Mesenchymal stem cell (in vitro differentiated cells and primary cell): ENCODE measurements at regions not wholly inside any gene's neighbourhood (a gene's known extent, or its start where the extent isn't known, plus 50 kb on each side); places are given as distances from the start of the nearest gene placed in this dataset.

Experiments used
- DNase-seq: peaks from one replicate; pipeline ENCODE4 v3.0.0-alpha.2; 2013
- H2AFZ ChIP-seq: one replicate; pipeline ENCODE4 v1.6.1; 2013; ENCODE audit warnings: low read depth, mild to moderate bottlenecking, control low read depth, inconsistent platforms, low read length, moderate library complexity
- H2AK5ac ChIP-seq: 2 replicates; pipeline ENCODE4 v1.6.1; 2013; ENCODE audit warnings: low read length, moderate library complexity, mild to moderate bottlenecking, inconsistent platforms; ENCODE audit not compliant: severe bottlenecking
- H2BK120ac ChIP-seq: one replicate; pipeline ENCODE4 v1.6.1; 2013; ENCODE audit warnings: low read depth, mild to moderate bottlenecking, inconsistent platforms, low read length, moderate library complexity
- H2BK12ac ChIP-seq, 2 experiments: one replicate each; pipeline ENCODE4 v1.6.1; 2013; ENCODE audit warnings: inconsistent platforms in 2 of 2, low read length in 2 of 2, mild to moderate bottlenecking in 2 of 2, moderate library complexity in 2 of 2, control low read depth in 1 of 2
- H2BK15ac ChIP-seq: one replicate; pipeline ENCODE4 v1.6.1; 2013; ENCODE audit warnings: mild to moderate bottlenecking, low read depth, inconsistent platforms; ENCODE audit not compliant: poor library complexity, severe bottlenecking
- H2BK5ac ChIP-seq: 2 replicates; pipeline ENCODE4 v1.6.1; 2013; ENCODE audit warnings: low read depth, mild to moderate bottlenecking, low read length, control low read depth, inconsistent platforms; ENCODE audit not compliant: poor library complexity, severe bottlenecking
- H3K14ac ChIP-seq, 2 experiments: one replicate each; pipeline ENCODE4 v1.6.1; 2013; ENCODE audit warnings: inconsistent platforms in 2 of 2, low read length in 2 of 2, control low read depth in 1 of 2, mild to moderate bottlenecking in 1 of 2, moderate library complexity in 1 of 2
- H3K18ac ChIP-seq, 2 experiments: one replicate each; pipeline ENCODE4 v1.6.1; 2013; ENCODE audit warnings: inconsistent platforms in 2 of 2, low read length in 2 of 2, control low read depth in 1 of 2, low read depth in 1 of 2, mild to moderate bottlenecking in 1 of 2
- H3K23ac ChIP-seq, 2 experiments: one replicate each; pipeline ENCODE4 v1.6.1; 2013; ENCODE audit warnings: inconsistent platforms in 2 of 2, low read length in 2 of 2, mild to moderate bottlenecking in 2 of 2, moderate library complexity in 2 of 2, control low read depth in 1 of 2
- H3K27ac ChIP-seq: 2 replicates; pipeline ENCODE4 v1.5.1; 2013; ENCODE audit warnings: mild to moderate bottlenecking, moderate library complexity, low read length, control low read depth, inconsistent platforms; ENCODE audit not compliant: poor library complexity, severe bottlenecking
- H3K27me3 ChIP-seq, 2 experiments: 2 replicates each; pipeline versions ENCODE4 v1.6.1 to v1.7.0; 2013; ENCODE audit warnings: low read length in 2 of 2, mild to moderate bottlenecking in 2 of 2, moderate library complexity in 2 of 2, control low read depth in 1 of 2, inconsistent platforms in 1 of 2; ENCODE audit not compliant: control insufficient read depth in 1 of 2, insufficient read depth in 1 of 2
- H3K36me3 ChIP-seq, 2 experiments: 2 replicates each; pipeline versions ENCODE4 v1.6.1 to v1.7.0; 2013; ENCODE audit warnings: low read length in 2 of 2, control low read depth in 1 of 2, inconsistent platforms in 1 of 2, low read depth in 1 of 2, mild to moderate bottlenecking in 1 of 2; ENCODE audit not compliant: insufficient read depth in 2 of 2, control insufficient read depth in 1 of 2
- H3K4ac ChIP-seq, 2 experiments: one replicate each; pipeline ENCODE4 v1.6.1; 2013; ENCODE audit warnings: inconsistent platforms in 2 of 2, low read length in 2 of 2, mild to moderate bottlenecking in 2 of 2, moderate library complexity in 2 of 2, control low read depth in 1 of 2, low read depth in 1 of 2
- H3K4me1 ChIP-seq: 2 replicates; pipeline ENCODE4 v1.6.1; 2013; ENCODE audit warnings: low read depth, low read length, control low read depth; ENCODE audit not compliant: control insufficient read depth, insufficient read depth
- H3K4me2 ChIP-seq: 2 replicates; pipeline ENCODE4 v1.6.1; 2013; ENCODE audit warnings: low read length, mild to moderate bottlenecking, inconsistent platforms; ENCODE audit not compliant: poor library complexity, severe bottlenecking
- H3K4me3 ChIP-seq, 2 experiments: 2 replicates each; pipeline versions ENCODE4 v1.5.1 to v1.7.0; 2013; ENCODE audit warnings: low read length in 2 of 2, mild to moderate bottlenecking in 2 of 2, control low read depth in 1 of 2, low read depth in 1 of 2; ENCODE audit not compliant: insufficient read depth in 1 of 2
- H3K79me1 ChIP-seq: replicated peaks from 2 replicates; pipeline ENCODE4 v1.6.1; 2013; ENCODE audit warnings: mild to moderate bottlenecking, control low read depth, low read length, inconsistent platforms; ENCODE audit not compliant: poor library complexity, severe bottlenecking
- H3K9ac ChIP-seq: 2 replicates; pipeline ENCODE4 v1.7.0; 2013; ENCODE audit warnings: mild to moderate bottlenecking, low read length, moderate library complexity
- H3K9me3 ChIP-seq: 2 replicates; pipeline ENCODE4 v1.7.0; 2013; ENCODE audit warnings: mild to moderate bottlenecking, low read length; ENCODE audit not compliant: control insufficient read depth
- H4K8ac ChIP-seq: one replicate; pipeline ENCODE4 v1.6.1; 2013; ENCODE audit warnings: inconsistent platforms, mild to moderate bottlenecking, low read length, moderate library complexity
- H4K91ac ChIP-seq: one replicate; pipeline ENCODE4 v1.6.1; 2013; ENCODE audit warnings: mild to moderate bottlenecking, low read length, inconsistent platforms
- WGBS: methylation state at CpG from one replicate; pipeline ENCODE4 v1.1.7; 2013; ENCODE audit warnings: mixed read lengths; 5-methylcytosine and 5-hydroxymethylcytosine counted together

DNA sequence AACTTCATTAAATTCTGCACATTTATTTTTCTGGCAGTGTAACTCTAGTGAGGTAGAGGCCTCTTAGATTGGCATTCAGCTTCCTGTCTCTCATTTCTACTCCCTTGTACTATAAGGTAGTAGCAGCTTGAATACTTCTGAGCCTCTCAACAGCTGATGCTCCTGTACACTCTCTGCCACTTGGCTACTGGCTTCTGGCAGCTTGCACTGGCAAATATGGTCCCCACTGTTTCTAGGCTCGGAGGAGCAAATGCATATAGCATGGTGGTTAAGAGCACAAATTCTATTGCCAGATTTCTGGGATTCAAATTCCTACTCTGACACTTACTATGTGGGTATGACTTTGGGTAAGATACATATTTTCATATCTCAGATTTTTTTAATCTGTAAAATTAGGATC, 292.8 kb upstream of the ADGRB3 start:
- no peak overlapping the region for H2BK120ac ChIP-seq
- no peak overlapping the region for H3K27ac ChIP-seq
- H3K27me3 ChIP-seq = no peaks in the 10 kb centered on the region
- H3K36me3 ChIP-seq = no peaks in the 10 kb centered on the region
- H3K4me1 ChIP-seq = no peaks in the 10 kb centered on the region
- H3K14ac ChIP-seq = no peak overlapping the region
- no peak overlapping the region for H3K4ac ChIP-seq
- DNase-seq = no peak
- H2BK12ac ChIP-seq = no peak overlapping the region
- H3K18ac ChIP-seq = no peak overlapping the region
- no peak overlapping the region for H3K4me2 ChIP-seq
- H2AFZ ChIP-seq = no peak overlapping the region
- no peak overlapping the region for H4K91ac ChIP-seq
- no peak overlapping the region for H3K23ac ChIP-seq
- no peak overlapping the region for H2BK5ac ChIP-seq
- H3K4me3 ChIP-seq = no peak overlapping the region
- no peak overlapping the region for H2BK15ac ChIP-seq
- no peaks in the 10 kb centered on the region for H3K9me3 ChIP-seq
- no peak overlapping the region for H2AK5ac ChIP-seq
- no peak overlapping the region for H3K9ac ChIP-seq
- H4K8ac ChIP-seq = no peak overlapping the region
- no peaks in the 10 kb centered on the region for H3K79me1 ChIP-seq
- no CpG with 5 or more reads among the region's 1 CpG for WGBS

DNA sequence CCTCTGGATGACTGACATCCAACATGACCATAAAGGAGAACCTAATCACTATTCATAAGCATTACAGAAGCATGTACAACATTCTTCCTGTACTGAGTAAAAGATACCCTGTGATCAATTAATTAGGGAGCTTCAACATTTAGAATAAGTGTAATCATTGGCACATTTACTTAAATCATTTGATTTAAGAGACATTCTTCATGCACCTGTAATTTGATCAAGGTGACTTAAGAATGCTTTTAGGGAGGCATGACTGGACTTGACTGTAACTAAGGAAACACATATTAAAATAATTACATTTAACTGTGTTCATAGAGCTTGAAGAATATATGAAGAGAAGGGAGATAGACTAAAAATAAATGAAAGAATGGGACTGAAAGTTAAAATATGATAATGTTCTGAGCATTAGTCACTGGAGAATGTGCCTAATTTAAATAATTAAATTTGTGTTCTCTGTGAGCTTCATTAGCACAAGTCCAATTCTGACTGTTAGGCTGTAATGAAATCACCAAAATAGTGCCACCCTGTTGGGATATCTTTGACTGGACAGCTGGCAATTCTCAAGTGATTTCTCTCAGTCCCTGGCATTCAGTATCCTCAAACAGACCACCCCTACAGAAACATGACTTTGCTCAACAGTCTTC, 295.5 kb upstream of the ADGRB3 start:
- Histone ChIP-seq H3K4me3 (no peak overlapping the region), H4K91ac (no peak overlapping the region), H2BK15ac (no peak overlapping the region), H3K4me2 (no peak overlapping the region), H3K27ac (no peak overlapping the region), H4K8ac (no peak overlapping the region), H3K4me1 (no peaks in the 10 kb centered on the region), H3K9me3 (no peaks in the 10 kb centered on the region), H3K14ac (no peak overlapping the region), H3K27me3 (no peaks in the 10 kb centered on the region), H3K18ac (no peak overlapping the region), H2BK120ac (no peak overlapping the region), H3K23ac (no peak overlapping the region), H3K4ac (no peak overlapping the region), H3K79me1 (no peaks in the 10 kb centered on the region), H2BK12ac (no peak overlapping the region), H3K9ac (no peak overlapping the region), H2BK5ac (no peak overlapping the region), H2AK5ac (no peak overlapping the region), H2AFZ (no peak overlapping the region), H3K36me3 (no peaks in the 10 kb centered on the region)
- DNase-seq = no peak

DNA sequence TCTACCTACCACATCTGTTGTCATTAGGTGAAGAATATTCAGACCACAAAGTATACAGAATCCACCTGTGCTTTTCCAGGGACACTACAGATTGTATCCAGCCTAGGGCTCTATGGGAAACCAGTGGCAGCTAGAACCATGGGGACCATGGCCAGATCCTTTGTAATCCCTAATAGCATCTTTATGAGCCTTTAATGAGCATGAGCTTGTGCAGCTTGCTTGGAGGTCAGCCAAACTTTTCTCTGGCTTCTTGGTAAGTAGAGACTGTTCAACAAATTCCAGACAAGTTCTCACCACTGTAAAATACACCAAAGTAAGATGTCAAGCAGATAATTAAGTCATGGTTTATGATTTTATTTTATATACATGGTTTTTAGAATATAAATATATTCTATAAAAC, 301.6 kb upstream of the ADGRB3 start:
- Histone ChIP-seq H2BK15ac (no peak overlapping the region), H3K9ac (no peak overlapping the region), H3K18ac (no peak overlapping the region), H2AFZ (no peak overlapping the region), H2BK12ac (no peak overlapping the region), H2BK5ac (no peak overlapping the region), H4K8ac (no peak overlapping the region), H3K27me3 (no peaks in the 10 kb centered on the region), H3K4me2 (no peak overlapping the region), H3K9me3 (no peaks in the 10 kb centered on the region), H3K36me3 (no peaks in the 10 kb centered on the region), H4K91ac (no peak overlapping the region), H3K14ac (no peak overlapping the region), H2BK120ac (no peak overlapping the region), H2AK5ac (no peak overlapping the region), H3K4me1 (no peaks in the 10 kb centered on the region), H3K27ac (no peak overlapping the region), H3K4ac (no peak overlapping the region), H3K79me1 (no peaks in the 10 kb centered on the region), H3K23ac (no peak overlapping the region), H3K4me3 (no peak overlapping the region)
- DNase-seq = no peak

DNA sequence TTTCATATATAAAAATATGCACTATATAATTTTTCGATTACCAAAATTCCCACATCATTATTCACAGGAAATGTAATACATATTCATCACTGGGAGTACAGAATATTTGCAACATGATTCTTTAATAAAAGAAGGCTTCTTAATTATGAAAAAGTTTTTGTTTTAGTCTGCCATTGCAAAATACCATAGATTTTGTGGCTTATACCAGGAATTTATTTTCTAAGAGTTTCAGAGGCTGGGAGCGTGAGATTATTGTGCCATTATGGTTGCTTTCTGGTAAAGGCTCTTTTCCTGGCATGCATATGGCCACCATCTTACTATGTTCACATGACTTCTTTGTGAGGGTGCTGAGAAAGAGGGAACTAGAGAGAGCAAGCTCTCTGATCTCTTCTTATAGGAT, 306.9 kb upstream of the ADGRB3 start:
- H3K4me1 ChIP-seq = no peaks in the 10 kb centered on the region
- no peak overlapping the region for H3K4ac ChIP-seq
- H3K4me2 ChIP-seq = no peak overlapping the region
- H3K79me1 ChIP-seq = no peaks in the 10 kb centered on the region
- no peak overlapping the region for H2AFZ ChIP-seq
- H2BK12ac ChIP-seq = no peak overlapping the region
- no peak for DNase-seq
- no peak overlapping the region for H2AK5ac ChIP-seq
- no peak overlapping the region for H3K18ac ChIP-seq
- 83% methylated on average over 1 of the region's 2 CpGs for WGBS
- H3K4me3 ChIP-seq = no peak overlapping the region
- no peak overlapping the region for H4K91ac ChIP-seq
- H3K27ac ChIP-seq = no peak overlapping the region
- H2BK120ac ChIP-seq = no peak overlapping the region
- H4K8ac ChIP-seq = no peak overlapping the region
- H3K27me3 ChIP-seq = no peaks in the 10 kb centered on the region
- no peak overlapping the region for H3K14ac ChIP-seq
- H3K9ac ChIP-seq = no peak overlapping the region
- H3K9me3 ChIP-seq = no peaks in the 10 kb centered on the region
- H3K23ac ChIP-seq = no peak overlapping the region
- no peak overlapping the region for H2BK5ac ChIP-seq
- no peak overlapping the region for H2BK15ac ChIP-seq
- H3K36me3 ChIP-seq = no peaks in the 10 kb centered on the region
